Stimulated activated CD4-positive, alpha-beta T cell treated with anti-CD3 and anti-CD28 coated beads, Interleukin-1b, Interleukin-23, amount 100 ng/mL, for 4 hours (primary cell): ENCODE measurements at regions not wholly inside any gene's neighbourhood (a gene's known extent, or its start where the extent isn't known, plus 50 kb on each side); places are given as distances from the start of the nearest gene placed in this dataset.
"Not testable (repeated sequence)": the region's sequence is repeated elsewhere in the genome, so short reads cannot be mapped to it uniquely, and the experiment has no call there.

ENCODE experiments used
- DNase-seq, 2 donors: peaks; one replicate each; pipeline ENCODE4 v3.0.0-alpha.2; 2020; ENCODE audit warnings: low read depth in 2 of 2

GRCh38 chr3:5543047-5543446 lies 355.5 kb downstream of the EDEM1 start:
- no peak for DNase-seq

GRCh38 chr3:5545719-5546118 lies 358.2 kb downstream of the EDEM1 start:
- DNase-seq = no peak

DNA sequence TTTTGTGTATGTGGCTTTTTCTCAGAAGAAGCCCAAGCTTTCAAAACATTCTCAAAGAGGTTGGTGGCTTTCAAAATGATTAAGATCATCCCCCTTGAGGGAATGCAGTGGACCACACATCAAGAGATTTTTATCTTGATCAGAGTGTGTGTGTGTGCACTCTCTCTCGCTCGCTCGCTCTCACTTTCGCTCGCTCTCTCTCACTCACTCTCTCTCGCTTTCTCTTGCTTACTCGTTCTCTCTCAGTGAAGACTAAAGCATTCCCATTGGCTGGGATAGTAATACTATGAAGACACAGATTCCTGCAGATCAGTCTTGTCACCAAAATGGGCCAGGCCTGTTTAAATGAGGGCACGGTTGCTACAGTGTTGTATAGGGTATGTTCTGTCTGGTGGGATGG lies 365.7 kb downstream of the EDEM1 start:
- DNase-seq = no peak

- no peak for DNase-seq
Observed at GRCh38 chr3:5554245-5554747, 366.8 kb downstream of the EDEM1 start.

- DNase-seq = no peak
Observed at GRCh38 chr3:5560199-5560598, 372.7 kb downstream of the EDEM1 start.

- no peak for DNase-seq
Observed at GRCh38 chr3:5563537-5564277, 376.2 kb downstream of the EDEM1 start.

DNA sequence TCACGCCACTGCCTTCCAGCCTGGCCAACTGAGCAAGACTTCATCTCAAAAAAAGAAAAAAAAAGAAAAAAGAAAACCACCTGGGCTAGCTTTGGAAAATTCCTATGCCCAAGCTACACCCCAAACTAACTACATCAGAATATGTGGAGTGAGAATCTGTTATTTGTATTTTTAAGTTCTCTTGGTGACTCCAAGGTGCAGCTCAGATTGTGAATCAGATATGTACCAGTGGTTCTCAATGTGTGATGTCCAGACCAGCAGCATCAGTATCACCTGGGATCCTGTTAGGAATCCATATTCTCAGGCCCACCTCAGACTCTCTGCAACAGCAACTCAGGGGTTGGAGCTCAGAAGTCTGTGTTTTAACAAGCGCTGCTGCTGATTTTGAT lies 376.8 kb downstream of the EDEM1 start:
- DNase-seq = no peak

GRCh38 chr3:5565026-5565425 lies 377.5 kb downstream of the EDEM1 start:
- no peak for DNase-seq

DNA sequence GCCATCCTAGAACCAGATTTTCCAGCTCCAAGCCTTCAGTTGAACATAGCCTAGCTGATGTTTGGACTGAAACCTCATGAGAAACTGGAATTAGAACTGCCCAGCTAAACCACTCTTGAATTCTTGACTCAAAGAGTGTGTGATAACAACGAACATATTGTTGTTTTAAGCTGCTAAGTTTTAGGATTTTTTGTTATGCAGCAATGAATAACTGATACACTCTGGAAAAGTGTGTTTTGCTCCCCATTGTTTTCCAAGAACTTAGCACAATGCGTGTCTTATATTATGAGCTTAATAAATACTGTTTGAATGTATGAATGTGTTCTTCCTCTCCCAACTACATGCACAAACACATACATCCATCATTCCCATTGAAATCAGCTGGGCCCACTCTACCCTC lies 379.6 kb downstream of the EDEM1 start:
- no peak for DNase-seq

DNA sequence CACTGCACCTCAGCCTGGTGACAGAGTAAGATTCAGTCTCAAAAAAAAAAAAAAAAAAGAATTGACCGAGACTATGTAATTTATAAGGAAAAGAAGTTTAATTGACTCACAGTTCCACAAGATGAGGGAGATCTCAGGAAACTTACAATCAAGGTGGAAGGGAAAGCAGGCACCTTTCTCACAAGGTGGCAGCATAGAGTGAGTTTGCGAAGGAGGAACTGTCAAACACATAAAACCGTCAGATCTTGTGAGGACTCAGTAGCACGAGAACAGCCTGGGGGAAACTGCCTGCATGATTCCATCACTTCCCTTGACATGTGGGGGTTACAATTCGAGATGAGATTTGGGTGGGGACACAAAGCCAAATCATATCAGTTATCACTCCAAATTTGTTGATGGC lies 380.9 kb downstream of the EDEM1 start:
- DNase-seq = no peak

DNA sequence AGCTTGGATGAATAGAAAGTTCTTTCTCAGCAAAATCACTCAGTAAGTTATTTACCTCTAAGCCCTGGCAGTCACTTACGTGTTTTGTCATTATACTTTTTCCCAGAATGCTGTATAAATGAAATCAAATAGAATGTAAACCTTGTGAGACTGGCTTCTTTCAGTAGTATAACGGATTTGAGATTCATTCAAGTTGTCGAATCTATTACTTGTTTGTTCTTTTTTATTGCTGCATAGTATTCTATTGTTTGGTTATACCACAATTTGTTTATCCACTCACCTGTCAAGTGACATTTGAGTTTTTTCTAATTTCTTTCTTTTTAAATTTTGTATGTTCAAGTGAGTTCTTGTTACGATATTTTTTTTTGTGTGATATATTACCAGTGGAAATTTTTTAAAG lies 381.6 kb downstream of the EDEM1 start:
- DNase-seq = no peak

GRCh38 chr3:5572168-5572567 lies 384.7 kb downstream of the EDEM1 start:
- DNase-seq = no peak

GRCh38 chr3:5576277-5577011 lies 388.9 kb downstream of the EDEM1 start:
- DNase-seq = no peak

GRCh38 chr3:5579139-5579602 lies 391.7 kb downstream of the EDEM1 start:
- no peak for DNase-seq

DNA sequence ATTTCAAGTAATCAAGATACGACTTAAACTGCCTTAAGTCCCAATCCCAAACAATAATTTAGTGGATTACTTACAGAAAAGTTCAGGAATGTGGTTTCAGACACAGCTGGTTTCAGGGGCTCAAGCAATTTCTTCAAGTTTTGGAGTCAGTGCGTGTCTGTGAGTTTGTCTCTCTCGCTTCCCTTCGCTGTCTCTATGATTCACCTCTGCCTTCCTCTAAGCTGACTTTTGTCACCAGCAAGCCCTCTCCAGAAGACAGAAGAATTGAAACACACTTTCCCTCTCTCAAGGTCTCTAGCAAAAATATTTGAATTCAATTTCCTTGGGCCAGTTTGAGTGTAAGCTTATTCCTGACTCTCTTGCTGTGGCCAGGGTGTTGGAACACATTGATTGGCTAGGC lies 392.4 kb downstream of the EDEM1 start:
- DNase-seq = no peak

DNA sequence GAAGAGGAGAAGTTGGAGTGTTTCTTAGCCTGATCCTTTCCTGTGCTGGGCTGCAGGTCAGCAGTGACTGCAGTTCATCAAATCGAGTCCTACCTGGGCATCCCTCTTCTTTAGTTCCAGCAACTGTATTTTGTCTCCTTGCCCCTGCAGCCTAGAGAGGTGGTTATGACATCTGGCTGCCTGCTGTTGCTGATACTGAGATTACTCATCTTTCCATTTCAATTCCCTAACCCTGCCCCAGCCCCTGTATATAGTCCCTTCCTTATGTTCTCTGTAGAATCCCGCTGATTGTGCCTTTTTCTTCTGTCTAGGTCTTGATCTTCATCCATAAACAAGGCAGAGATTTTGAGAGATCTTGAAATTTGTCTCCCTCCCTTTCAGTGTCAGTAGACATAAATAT lies 393.3 kb downstream of the EDEM1 start:
- no peak for DNase-seq

- no peak for DNase-seq
Observed at GRCh38 chr3:5581743-5582142, 394.2 kb downstream of the EDEM1 start.

GRCh38 chr3:5583920-5584319 lies 396.4 kb downstream of the EDEM1 start:
- DNase-seq = no peak

DNA sequence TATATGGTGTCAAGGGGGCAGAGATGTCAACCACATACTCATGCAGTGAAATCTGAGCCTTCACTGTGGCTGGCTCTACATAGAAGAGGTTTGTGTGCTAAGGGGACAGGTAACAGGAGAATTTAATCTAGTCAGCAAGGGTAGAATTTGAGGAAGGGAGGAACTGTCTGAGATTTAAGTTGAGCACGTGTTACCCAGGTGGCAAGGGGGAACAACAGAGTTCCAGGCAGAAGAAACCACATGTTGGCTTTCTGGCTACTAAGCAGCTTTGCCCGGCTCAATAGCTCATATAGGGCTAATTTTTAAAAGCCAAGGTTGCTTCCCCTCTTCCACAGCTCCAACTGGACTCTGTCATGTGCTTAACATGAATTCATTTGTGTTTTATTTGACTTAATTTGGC lies 397.6 kb downstream of the EDEM1 start:
- DNase-seq = no peak

DNA sequence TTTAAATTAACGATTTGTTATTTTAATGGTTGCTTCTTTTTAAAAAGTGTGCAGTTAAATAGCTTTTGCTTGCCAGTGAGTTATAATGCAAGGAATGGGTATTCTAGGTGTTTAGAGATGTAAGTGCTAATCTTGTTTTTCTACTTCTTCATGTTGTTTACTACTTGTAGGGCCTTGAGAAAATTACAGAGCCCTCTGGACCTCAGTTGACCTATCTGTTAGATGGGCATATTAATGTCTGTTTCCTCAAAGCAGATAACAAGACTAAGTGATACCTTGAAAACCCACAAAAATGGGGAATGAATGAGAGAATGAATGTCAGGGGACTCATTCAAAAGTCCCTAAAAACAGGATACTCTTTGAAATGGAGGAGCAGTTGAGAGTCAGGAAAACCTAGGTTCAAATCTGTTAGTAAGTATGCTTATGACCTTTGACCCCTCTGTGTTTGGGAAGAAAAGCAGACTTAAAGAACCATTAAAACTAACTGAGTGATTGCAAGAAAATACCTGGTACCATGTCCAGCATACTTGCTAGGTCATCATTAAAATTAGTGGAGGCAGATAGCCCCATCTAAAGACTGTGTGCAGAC lies 419.5 kb downstream of the EDEM1 start:
- DNase-seq = no peak

- DNase-seq = no peak
Observed at GRCh38 chr3:5607581-5607980, 420.1 kb downstream of the EDEM1 start.

DNA sequence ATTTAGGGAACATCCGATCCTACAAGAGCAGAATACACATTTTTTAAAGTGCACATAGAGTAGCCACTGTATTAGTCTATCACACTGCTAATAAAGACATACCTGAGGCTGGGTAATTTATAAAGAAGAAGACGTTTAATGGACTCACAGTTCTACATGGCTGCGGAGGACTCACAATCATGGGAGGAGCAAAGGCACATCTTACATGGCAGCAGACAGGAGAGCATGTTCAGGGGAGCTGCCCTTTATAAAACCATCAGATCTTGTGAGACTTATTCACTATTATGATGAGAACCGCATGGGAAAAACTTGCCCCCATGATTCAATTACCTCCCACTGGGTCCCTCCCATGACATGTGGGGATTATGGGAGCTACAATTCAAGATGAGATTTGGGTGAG lies 421.5 kb downstream of the EDEM1 start:
- not testable (repeated sequence) for DNase-seq

DNA sequence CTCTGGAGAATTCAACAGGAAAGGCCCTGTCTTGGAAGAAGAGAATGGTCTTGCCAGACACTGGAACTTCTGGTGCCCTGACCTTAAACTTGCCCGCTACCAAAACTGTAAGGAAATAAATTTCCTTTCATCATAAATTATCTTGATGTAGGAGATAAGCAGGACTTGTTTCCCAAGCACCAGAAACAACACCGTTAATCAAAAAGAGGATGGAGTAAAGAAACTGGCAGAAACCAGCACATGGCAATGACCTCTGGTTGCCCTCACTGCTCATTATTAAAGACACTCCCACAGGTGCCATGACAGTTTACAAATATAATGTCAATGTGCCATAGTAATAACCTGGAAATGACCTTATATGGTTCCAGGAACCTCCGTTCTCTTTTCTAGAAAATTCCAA lies 426.1 kb downstream of the EDEM1 start:
- no peak for DNase-seq
